ENCODE measurements at regions not wholly inside any gene's neighbourhood (a gene's known extent, or its start where the extent isn't known, plus 50 kb on each side); places are given as distances from the start of the nearest gene placed in this dataset.
A peak's percentile ranks its signal among the peaks of the same experiment; 100 is the strongest.

GRCh38 chr13:90500569-90500968 is 846.9 kb upstream of the MIR17HG start:
- Histone ChIP-seq H3K4me1 (ENCODE audit: insufficient read depth) (peaks cover 7% of the 10 kb centered on the region), H3K4me3 (no peak overlapping the region), H3K79me2 (no peaks in the 10 kb centered on the region), H3K9me3 (ENCODE audit: low read depth) (no peaks in the 10 kb centered on the region), H3K4me2 (no peak overlapping the region), H3K9me2 (replicated peaks; ENCODE audit: insufficient read depth) (no peaks in the 10 kb centered on the region), H3K27me3 (no peaks in the 10 kb centered on the region), H4K20me1 (ENCODE audit: insufficient read depth, poor library complexity, severe bottlenecking) (no peaks in the 10 kb centered on the region), H3K36me3 (replicated peaks; ENCODE audit: insufficient read depth, low read depth) (no peaks in the 10 kb centered on the region), H3K27ac (no peak overlapping the region), H2AFZ (no peak overlapping the region)
- DNase-seq (ENCODE audit: low spot score) = no peak
- TF ChIP-seq EZH2phosphoT487 (IDR thresholded peaks at IDR 0.05; ENCODE audit: low read depth, severe bottlenecking, unreplicated experiment) (no peak), EZH2 (IDR thresholded peaks at IDR 0.05; ENCODE audit: borderline replicate concordance) (no peak)
- WGBS (ENCODE audit: low lambda C conversion rate, missing lambda C conversion rate) = 42% methylated on average over 2 of the region's 2 CpGs

DNA sequence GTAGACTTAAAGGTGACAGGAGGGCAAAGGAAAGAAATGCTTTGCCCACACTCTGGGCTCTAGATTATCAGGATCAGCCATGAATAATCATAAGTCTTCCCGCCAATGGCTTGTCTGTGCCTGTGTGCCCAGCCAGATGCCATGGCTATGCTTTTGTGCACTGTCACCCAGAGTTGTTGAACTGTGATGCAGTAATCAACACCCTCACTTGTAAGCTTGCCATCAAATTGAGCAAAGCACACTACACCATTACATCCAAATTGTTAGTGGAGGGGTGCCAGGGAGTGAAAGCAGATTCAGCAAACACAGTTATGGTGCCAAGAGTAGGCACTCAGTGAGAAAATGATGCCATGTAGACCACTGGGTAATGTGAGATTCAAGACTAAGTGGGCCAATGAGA is 845.3 kb upstream of the MIR17HG start:
- H4K20me1 ChIP-seq (ENCODE audit: insufficient read depth, poor library complexity, severe bottlenecking) = no peaks in the 10 kb centered on the region
- peaks cover 7% of the 10 kb centered on the region for H3K4me1 ChIP-seq (ENCODE audit: insufficient read depth)
- H3K4me2 ChIP-seq = no peak overlapping the region
- no peak overlapping the region for H3K27ac ChIP-seq
- no peaks in the 10 kb centered on the region for H3K36me3 ChIP-seq (replicated peaks; ENCODE audit: insufficient read depth, low read depth)
- no peak overlapping the region for H2AFZ ChIP-seq
- no peak for TF ChIP-seq EZH2 (IDR thresholded peaks at IDR 0.05; ENCODE audit: borderline replicate concordance)
- no peak for TF ChIP-seq CTCF (IDR thresholded peaks at IDR 0.05; ENCODE audit: poor library complexity)
- no peak for TF ChIP-seq EZH2phosphoT487 (IDR thresholded peaks at IDR 0.05; ENCODE audit: low read depth, severe bottlenecking, unreplicated experiment)
- H3K4me3 ChIP-seq = no peak overlapping the region
- H3K79me2 ChIP-seq = no peaks in the 10 kb centered on the region
- H3K9me2 ChIP-seq (replicated peaks; ENCODE audit: insufficient read depth) = no peaks in the 10 kb centered on the region
- no peak for DNase-seq (ENCODE audit: low spot score)
- H3K9me3 ChIP-seq (ENCODE audit: low read depth) = no peaks in the 10 kb centered on the region
- no peaks in the 10 kb centered on the region for H3K27me3 ChIP-seq
- WGBS (ENCODE audit: low lambda C conversion rate, missing lambda C conversion rate) = 100% methylated on average over 1 of the region's 1 CpG

DNA sequence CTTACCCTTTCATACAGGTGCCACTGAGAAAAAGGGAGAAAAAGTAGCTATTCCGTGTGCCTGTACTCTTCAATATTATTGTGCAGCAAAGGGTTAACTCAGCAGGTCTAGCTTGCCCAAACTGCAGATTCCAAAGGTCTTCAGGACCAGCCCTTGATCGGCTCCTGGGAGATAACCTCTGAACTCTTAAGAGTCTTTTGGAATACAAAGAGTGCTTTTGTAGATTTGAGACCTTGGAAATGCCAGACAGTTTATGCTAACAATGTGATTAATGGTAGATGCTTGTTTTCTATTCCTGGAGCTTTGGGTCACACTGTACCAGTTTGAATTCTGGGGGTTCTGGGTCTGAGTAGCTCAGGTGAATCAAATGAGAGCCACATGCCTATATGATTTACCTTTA is 844.7 kb upstream of the MIR17HG start:
- H3K27me3 ChIP-seq = no peaks in the 10 kb centered on the region
- peaks cover 7% of the 10 kb centered on the region for H3K4me1 ChIP-seq (ENCODE audit: insufficient read depth)
- no peak overlapping the region for H3K4me3 ChIP-seq
- peak overlapping the region; percentile 44 for H3K4me2 ChIP-seq
- H3K79me2 ChIP-seq = no peaks in the 10 kb centered on the region
- WGBS (ENCODE audit: low lambda C conversion rate, missing lambda C conversion rate) = 13% methylated on average over 2 of the region's 2 CpGs
- peak overlapping the region; percentile 24 for H2AFZ ChIP-seq
- no peak for DNase-seq (ENCODE audit: low spot score)
- no peaks in the 10 kb centered on the region for H3K9me3 ChIP-seq (ENCODE audit: low read depth)
- no peaks in the 10 kb centered on the region for H3K9me2 ChIP-seq (replicated peaks; ENCODE audit: insufficient read depth)
- TF ChIP-seq EZH2phosphoT487 (IDR thresholded peaks at IDR 0.05; ENCODE audit: low read depth, severe bottlenecking, unreplicated experiment) (no peak), EZH2 (IDR thresholded peaks at IDR 0.05; ENCODE audit: borderline replicate concordance) (no peak), CTCF (IDR thresholded peaks at IDR 0.05; ENCODE audit: poor library complexity) (no peak)
- no peaks in the 10 kb centered on the region for H4K20me1 ChIP-seq (ENCODE audit: insufficient read depth, poor library complexity, severe bottlenecking)
- no peaks in the 10 kb centered on the region for H3K36me3 ChIP-seq (replicated peaks; ENCODE audit: insufficient read depth, low read depth)
- no peak overlapping the region for H3K27ac ChIP-seq

DNA sequence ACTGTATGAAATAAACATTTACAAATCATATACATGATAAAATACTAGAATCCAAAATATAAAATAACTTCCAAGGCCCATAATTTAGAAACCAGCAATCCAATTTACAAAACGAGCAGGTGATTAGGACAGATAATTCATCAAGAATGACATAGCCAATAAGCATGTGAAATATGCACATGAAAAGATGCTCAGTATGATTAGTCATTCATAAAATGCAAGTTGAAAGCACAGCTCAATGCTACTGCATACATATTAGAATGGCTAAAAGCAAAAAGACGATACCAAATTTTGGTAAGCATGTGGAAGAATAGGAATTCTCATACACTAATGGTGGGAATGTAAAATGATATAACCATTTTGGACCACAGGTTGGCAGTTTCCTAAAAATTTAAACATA is 837.2 kb upstream of the MIR17HG start:
- WGBS (ENCODE audit: low lambda C conversion rate, missing lambda C conversion rate) = 86% methylated on average over 2 of the region's 2 CpGs
- no peak for DNase-seq (ENCODE audit: low spot score)
- Histone ChIP-seq H3K9me3 (ENCODE audit: low read depth) (no peaks in the 10 kb centered on the region), H3K79me2 (no peaks in the 10 kb centered on the region), H4K20me1 (ENCODE audit: insufficient read depth, poor library complexity, severe bottlenecking) (no peaks in the 10 kb centered on the region), H3K27me3 (no peaks in the 10 kb centered on the region), H3K4me1 (ENCODE audit: insufficient read depth) (no peaks in the 10 kb centered on the region), H3K9me2 (replicated peaks; ENCODE audit: insufficient read depth) (no peaks in the 10 kb centered on the region), H3K36me3 (replicated peaks; ENCODE audit: insufficient read depth, low read depth) (no peaks in the 10 kb centered on the region), H2AFZ (no peak overlapping the region), H3K4me2 (no peak overlapping the region), H3K27ac (no peak overlapping the region), H3K4me3 (no peak overlapping the region)
- no peak for TF ChIP-seq EZH2phosphoT487 (IDR thresholded peaks at IDR 0.05; ENCODE audit: low read depth, severe bottlenecking, unreplicated experiment)
- TF ChIP-seq CTCF (IDR thresholded peaks at IDR 0.05; ENCODE audit: poor library complexity) = no peak
- no peak for TF ChIP-seq EZH2 (IDR thresholded peaks at IDR 0.05; ENCODE audit: borderline replicate concordance)
